ENCODE measurements at regions not wholly inside any gene's neighbourhood (a gene's known extent, or its start where the extent isn't known, plus 50 kb on each side); places are given as distances from the start of the nearest gene placed in this dataset.

DNA sequence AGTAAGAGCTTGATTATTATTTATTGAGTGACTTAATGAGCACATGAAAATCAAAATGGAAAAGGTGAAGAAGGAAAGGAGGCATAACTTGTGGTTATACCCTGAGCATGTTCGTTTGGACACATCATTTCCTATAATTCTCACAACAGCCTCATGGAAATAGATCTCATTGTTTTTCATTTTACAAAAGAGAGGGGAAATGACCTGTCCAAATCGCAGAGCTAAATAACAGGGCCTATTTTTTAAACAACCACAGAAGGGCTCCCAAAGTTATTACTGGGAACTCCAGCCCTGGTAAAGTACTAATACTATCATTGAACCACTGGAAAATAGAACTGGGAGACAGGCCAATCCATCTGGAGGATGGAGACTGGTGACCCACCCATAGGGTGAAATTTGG, 317.7 kb upstream of the C16orf82 start:
- H3K79me2 ChIP-seq (ENCODE audit: control insufficient read depth, insufficient read depth, low read length) = no peaks in the 10 kb centered on the region
- H2AFZ ChIP-seq (ENCODE audit: control insufficient read depth, low read length) = no peak overlapping the region
- H4K20me1 ChIP-seq (ENCODE audit: control insufficient read depth, extremely low read depth, insufficient read depth, low read length) = no peaks in the 10 kb centered on the region
- H3K9ac ChIP-seq (ENCODE audit: control insufficient read depth, extremely low read depth, insufficient read depth, low read length) = no peak overlapping the region
- peaks cover 2% of the 10 kb centered on the region for H3K9me3 ChIP-seq (ENCODE audit: control insufficient read depth, low read depth, low read length)
- H3K27ac ChIP-seq (ENCODE audit: control insufficient read depth, insufficient read depth, low read length) = no peak overlapping the region
- TF ChIP-seq, protein P1, sequence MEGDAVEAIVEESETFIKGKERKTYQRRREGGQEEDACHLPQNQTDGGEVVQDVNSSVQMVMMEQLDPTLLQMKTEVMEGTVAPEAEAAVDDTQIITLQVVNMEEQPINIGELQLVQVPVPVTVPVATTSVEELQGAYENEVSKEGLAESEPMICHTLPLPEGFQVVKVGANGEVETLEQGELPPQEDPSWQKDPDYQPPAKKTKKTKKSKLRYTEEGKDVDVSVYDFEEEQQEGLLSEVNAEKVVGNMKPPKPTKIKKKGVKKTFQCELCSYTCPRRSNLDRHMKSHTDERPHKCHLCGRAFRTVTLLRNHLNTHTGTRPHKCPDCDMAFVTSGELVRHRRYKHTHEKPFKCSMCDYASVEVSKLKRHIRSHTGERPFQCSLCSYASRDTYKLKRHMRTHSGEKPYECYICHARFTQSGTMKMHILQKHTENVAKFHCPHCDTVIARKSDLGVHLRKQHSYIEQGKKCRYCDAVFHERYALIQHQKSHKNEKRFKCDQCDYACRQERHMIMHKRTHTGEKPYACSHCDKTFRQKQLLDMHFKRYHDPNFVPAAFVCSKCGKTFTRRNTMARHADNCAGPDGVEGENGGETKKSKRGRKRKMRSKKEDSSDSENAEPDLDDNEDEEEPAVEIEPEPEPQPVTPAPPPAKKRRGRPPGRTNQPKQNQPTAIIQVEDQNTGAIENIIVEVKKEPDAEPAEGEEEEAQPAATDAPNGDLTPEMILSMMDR (optimal IDR thresholded peaks at IDR 0.05 in 1 of 3, IDR thresholded peaks at IDR 0.05 in 1 of 3, conservative IDR thresholded peaks at IDR 0.05 in 1 of 3; ENCODE audit: extremely low read depth in 1 of 3, insufficient read depth in 2 of 3, low read length in 3 of 3) = no peak
- TF ChIP-seq EZH2 (IDR thresholded peaks at IDR 0.05; ENCODE audit: low read length) = no peak
- no peaks in the 10 kb centered on the region for H3K4me1 ChIP-seq (ENCODE audit: control insufficient read depth, extremely low read depth, insufficient read depth, low read length)
- DNase-seq (ENCODE audit: low read depth, low spot score) = no peak
- no peak for FAIRE-seq
- no peak overlapping the region for H3K4me3 ChIP-seq (ENCODE audit: control insufficient read depth in 2 of 3, extremely low read depth in 1 of 3, insufficient read depth in 2 of 3, low read depth in 1 of 3, low read length in 3 of 3)
- H3K27me3 ChIP-seq (ENCODE audit: control insufficient read depth, extremely low read depth, insufficient read depth, low read length) = no peaks in the 10 kb centered on the region
- H3K9me1 ChIP-seq (ENCODE audit: control insufficient read depth, extremely low read depth, insufficient read depth, low read length) = no peaks in the 10 kb centered on the region
- dilution Hi-C loops (cut with MboI; ENCODE audit: extremely low pct_ligation_motif_present, low sequenced_read_pairs) = no loop called here
- H3K4me2 ChIP-seq (ENCODE audit: control insufficient read depth, extremely low read depth, insufficient read depth, low read depth, low read length) = no peak overlapping the region
- no peaks in the 10 kb centered on the region for H3K36me3 ChIP-seq (ENCODE audit: control insufficient read depth in 2 of 2, extremely low read depth in 1 of 2, insufficient read depth in 2 of 2, low read length in 2 of 2)

DNA sequence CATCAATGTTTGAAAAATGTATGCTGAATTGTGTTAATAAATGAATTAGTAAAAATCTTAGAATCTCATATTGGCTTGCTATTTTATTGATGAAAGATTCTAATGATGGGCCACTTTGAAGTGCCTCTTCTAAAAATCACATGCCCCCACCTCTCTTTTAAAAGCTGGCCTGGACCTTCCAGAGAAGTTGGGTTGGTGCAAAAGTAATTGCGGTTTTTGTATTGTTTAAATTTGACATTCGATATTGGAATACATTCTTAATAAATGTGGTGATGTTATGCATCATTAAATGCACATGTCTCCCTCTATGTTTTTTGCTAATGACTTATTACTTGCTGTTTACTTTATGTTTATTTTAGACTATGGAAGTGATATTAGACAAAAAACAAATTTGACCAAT, 314.6 kb upstream of the C16orf82 start:
- H3K36me3 ChIP-seq (ENCODE audit: control insufficient read depth in 2 of 2, extremely low read depth in 1 of 2, insufficient read depth in 2 of 2, low read length in 2 of 2) = no peaks in the 10 kb centered on the region
- no peak for FAIRE-seq
- TF ChIP-seq, protein P1 (optimal IDR thresholded peaks at IDR 0.05 in 1 of 3, IDR thresholded peaks at IDR 0.05 in 1 of 3, conservative IDR thresholded peaks at IDR 0.05 in 1 of 3; ENCODE audit: extremely low read depth in 1 of 3, insufficient read depth in 2 of 3, low read length in 3 of 3) = no peak
- TF ChIP-seq EZH2 (IDR thresholded peaks at IDR 0.05; ENCODE audit: low read length) = no peak
- dilution Hi-C loops (cut with MboI; ENCODE audit: extremely low pct_ligation_motif_present, low sequenced_read_pairs) = no loop called here
- H3K4me1 ChIP-seq (ENCODE audit: control insufficient read depth, extremely low read depth, insufficient read depth, low read length) = no peaks in the 10 kb centered on the region
- no peaks in the 10 kb centered on the region for H3K79me2 ChIP-seq (ENCODE audit: control insufficient read depth, insufficient read depth, low read length)
- no peak overlapping the region for H3K9ac ChIP-seq (ENCODE audit: control insufficient read depth, extremely low read depth, insufficient read depth, low read length)
- DNase-seq (ENCODE audit: low read depth, low spot score) = no peak
- no peak overlapping the region for H3K27ac ChIP-seq (ENCODE audit: control insufficient read depth, insufficient read depth, low read length)
- H2AFZ ChIP-seq (ENCODE audit: control insufficient read depth, low read length) = no peak overlapping the region
- peaks cover 8% of the 10 kb centered on the region for H3K9me3 ChIP-seq (ENCODE audit: control insufficient read depth, low read depth, low read length)
- no peak overlapping the region for H3K4me2 ChIP-seq (ENCODE audit: control insufficient read depth, extremely low read depth, insufficient read depth, low read depth, low read length)
- H3K9me1 ChIP-seq (ENCODE audit: control insufficient read depth, extremely low read depth, insufficient read depth, low read length) = no peaks in the 10 kb centered on the region
- H4K20me1 ChIP-seq (ENCODE audit: control insufficient read depth, extremely low read depth, insufficient read depth, low read length) = no peaks in the 10 kb centered on the region
- H3K4me3 ChIP-seq (ENCODE audit: control insufficient read depth in 2 of 3, extremely low read depth in 1 of 3, insufficient read depth in 2 of 3, low read depth in 1 of 3, low read length in 3 of 3) = no peak overlapping the region
- no peaks in the 10 kb centered on the region for H3K27me3 ChIP-seq (ENCODE audit: control insufficient read depth, extremely low read depth, insufficient read depth, low read length)
